ENCODE measurements at regions not wholly inside any gene's neighbourhood (a gene's known extent, or its start where the extent isn't known, plus 50 kb on each side); places are given as distances from the start of the nearest gene placed in this dataset.

DNA sequence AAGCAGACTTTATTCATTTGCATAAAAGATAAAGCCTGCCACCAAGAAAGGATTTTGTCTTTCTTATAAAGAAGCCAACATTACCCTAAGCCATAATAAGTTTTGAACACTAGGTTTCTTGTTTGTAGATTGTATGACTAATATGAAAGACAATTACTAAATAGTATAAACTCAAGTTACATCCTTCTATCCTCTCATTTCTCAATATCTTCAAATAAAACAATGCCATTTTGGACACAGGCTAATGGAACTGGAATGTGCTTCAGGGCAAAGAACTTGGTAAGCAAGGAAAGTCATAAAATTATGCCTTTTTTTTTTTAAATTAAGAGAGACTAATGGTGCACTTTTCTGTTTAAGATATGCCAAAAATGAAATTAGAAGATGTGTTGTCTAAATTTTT, 137.7 kb downstream of the DKK1 start:
- Histone ChIP-seq H3K4me1 (no peaks in the 10 kb centered on the region), H3K4me3 (no peak overlapping the region), H3K36me3 (no peaks in the 10 kb centered on the region), H3K9me3 (no peaks in the 10 kb centered on the region), H3K27me3 (no peaks in the 10 kb centered on the region), H3K27ac (no peak overlapping the region)
- TF ChIP-seq, protein P1, sequence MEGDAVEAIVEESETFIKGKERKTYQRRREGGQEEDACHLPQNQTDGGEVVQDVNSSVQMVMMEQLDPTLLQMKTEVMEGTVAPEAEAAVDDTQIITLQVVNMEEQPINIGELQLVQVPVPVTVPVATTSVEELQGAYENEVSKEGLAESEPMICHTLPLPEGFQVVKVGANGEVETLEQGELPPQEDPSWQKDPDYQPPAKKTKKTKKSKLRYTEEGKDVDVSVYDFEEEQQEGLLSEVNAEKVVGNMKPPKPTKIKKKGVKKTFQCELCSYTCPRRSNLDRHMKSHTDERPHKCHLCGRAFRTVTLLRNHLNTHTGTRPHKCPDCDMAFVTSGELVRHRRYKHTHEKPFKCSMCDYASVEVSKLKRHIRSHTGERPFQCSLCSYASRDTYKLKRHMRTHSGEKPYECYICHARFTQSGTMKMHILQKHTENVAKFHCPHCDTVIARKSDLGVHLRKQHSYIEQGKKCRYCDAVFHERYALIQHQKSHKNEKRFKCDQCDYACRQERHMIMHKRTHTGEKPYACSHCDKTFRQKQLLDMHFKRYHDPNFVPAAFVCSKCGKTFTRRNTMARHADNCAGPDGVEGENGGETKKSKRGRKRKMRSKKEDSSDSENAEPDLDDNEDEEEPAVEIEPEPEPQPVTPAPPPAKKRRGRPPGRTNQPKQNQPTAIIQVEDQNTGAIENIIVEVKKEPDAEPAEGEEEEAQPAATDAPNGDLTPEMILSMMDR (IDR thresholded peaks at IDR 0.05): no peak
- no peak for ATAC-seq
- DNase-seq: no peak
- intact Hi-C loops (cut with DNase I): no loop called here

DNA sequence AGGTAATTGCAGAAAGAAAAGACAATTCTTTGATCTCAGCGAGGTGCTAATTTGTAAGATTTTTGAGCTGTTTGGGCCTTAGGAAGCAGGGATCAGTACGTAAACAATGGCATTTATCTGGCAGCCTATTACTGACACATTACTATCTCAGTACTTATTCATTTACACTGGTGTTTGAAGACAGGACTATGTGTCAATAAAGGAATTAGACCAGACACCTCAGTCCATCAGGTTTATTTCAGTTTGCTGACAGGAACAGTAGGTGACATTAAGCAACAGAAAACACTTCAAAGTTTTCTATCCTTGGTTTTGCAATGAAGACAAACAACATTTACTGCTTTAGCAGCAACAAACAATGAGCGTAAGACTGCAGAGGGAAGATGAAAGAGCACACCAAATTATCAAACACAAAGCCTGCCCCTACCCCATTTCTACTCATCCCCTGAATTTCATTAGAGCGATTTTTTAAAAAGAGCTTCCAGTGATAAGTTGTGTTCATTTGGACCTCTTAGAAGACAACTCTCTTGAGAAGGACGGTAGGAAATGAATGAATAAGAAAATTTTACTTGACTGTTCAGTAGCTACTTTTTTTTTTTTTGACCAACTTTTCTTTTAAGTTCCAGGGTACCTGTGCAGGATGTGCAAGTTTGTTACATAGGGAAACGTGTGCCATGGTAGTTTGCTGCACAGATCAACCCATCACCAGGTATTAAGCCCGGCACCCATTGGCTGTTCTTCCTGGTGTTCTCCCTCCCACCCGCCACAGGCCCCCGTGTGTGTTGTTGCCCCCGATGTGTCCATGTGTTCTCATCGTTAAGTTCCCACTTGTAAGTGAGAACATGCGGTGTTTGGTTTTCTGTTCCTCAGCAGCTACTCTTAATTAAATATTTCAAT, 138.8 kb downstream of the DKK1 start:
- ATAC-seq (no peak), DNase-seq (no peak)
- Histone ChIP-seq H3K9me3 (no peaks in the 10 kb centered on the region), H3K27me3 (no peaks in the 10 kb centered on the region), H3K4me1 (no peaks in the 10 kb centered on the region), H3K4me3 (no peak overlapping the region), H3K36me3 (no peaks in the 10 kb centered on the region), H3K27ac (no peak overlapping the region)
- intact Hi-C loops (cut with DNase I): no loop called here
- TF ChIP-seq, protein P1 (IDR thresholded peaks at IDR 0.05): no peak

DNA sequence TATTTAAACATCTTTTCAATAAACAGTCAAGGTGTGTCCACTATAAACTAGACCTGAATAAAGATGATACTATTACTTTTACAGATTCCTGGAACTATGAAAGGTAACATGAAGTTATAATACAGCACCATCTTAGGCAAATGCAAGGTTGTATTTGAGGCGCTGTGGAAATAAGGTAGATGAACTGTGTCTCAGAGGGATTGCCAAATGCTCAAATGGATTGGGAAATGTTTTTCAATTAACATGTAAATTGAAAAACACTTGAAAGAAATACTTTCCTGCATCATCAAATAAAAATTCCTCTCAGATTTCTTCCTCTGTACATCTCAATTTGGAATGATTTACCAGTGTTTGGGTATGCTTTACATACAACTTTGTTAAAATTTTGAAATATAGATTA, 139.4 kb downstream of the DKK1 start:
- DNase-seq: no peak
- intact Hi-C loops (cut with DNase I): no loop called here

DNA sequence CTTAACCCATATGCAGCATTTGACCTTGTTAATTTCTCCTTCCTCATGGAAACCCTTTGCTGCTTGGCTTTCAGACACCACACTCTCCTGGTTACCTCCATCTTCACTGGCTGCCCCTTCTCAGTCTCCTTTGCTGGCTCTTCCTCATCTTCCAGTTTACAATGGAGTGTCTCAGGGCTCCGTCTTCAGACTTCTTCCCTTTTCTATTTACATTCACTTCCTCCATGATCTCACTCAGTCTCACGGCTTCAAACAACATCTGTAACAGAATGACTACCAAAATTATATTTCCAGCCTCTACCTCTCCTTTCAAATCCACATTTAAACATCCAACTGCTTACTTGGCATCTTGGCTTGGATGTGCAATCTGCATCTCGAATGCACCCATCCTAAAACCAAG, 140.4 kb downstream of the DKK1 start:
- no peaks in the 10 kb centered on the region for H3K36me3 ChIP-seq
- intact Hi-C loops (cut with DNase I): no loop called here
- H3K4me1 ChIP-seq: no peaks in the 10 kb centered on the region
- H3K27me3 ChIP-seq: no peaks in the 10 kb centered on the region
- DNase-seq: no peak
- peak; percentile 69 for ATAC-seq
- H3K4me3 ChIP-seq: no peak overlapping the region
- H3K27ac ChIP-seq: no peak overlapping the region
- TF ChIP-seq, protein P1 (IDR thresholded peaks at IDR 0.05): no peak
- H3K9me3 ChIP-seq: no peaks in the 10 kb centered on the region

More for the DNA sequence above, 139.4 kb downstream of the DKK1 start:
- no peaks in the 10 kb centered on the region for H3K27me3 ChIP-seq
- no peaks in the 10 kb centered on the region for H3K4me1 ChIP-seq
- no peaks in the 10 kb centered on the region for H3K36me3 ChIP-seq
- H3K9me3 ChIP-seq: no peaks in the 10 kb centered on the region
- ATAC-seq: no peak
- no peak overlapping the region for H3K27ac ChIP-seq
- TF ChIP-seq, protein P1 (IDR thresholded peaks at IDR 0.05): no peak
- no peak overlapping the region for H3K4me3 ChIP-seq

DNA sequence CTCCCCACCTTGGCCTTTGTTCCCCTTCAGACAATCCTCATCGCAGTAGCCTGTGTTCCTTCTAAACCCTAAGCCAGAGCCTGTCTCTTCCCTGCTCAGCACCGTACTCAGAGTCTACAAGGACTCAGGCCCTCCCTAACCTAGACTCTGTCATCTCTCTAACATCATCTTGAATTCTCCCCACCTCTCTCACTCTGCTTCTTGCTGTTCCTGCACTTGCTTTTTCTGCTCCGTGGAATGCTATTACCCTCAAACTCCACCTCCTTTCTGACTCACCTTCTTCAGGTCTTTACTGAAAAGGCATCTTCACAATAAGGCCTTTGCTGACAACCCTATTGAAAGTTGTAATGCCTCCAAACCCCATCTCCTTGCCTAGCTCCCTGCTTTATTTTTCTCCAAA, 141.0 kb downstream of the DKK1 start:
- no peaks in the 10 kb centered on the region for H3K36me3 ChIP-seq
- no peak for ATAC-seq
- TF ChIP-seq, protein P1 (IDR thresholded peaks at IDR 0.05): no peak

More for the DNA sequence above, 141.0 kb downstream of the DKK1 start:
- Histone ChIP-seq H3K4me1 (no peaks in the 10 kb centered on the region), H3K9me3 (no peaks in the 10 kb centered on the region), H3K4me3 (no peak overlapping the region), H3K27me3 (no peaks in the 10 kb centered on the region), H3K27ac (no peak overlapping the region)
- intact Hi-C loops (cut with DNase I): no loop called here
- DNase-seq: no peak

All from upper lobe of right lung (tissue), 1 donor.